Cardiac muscle cell (in vitro differentiated cells and primary cell): ENCODE measurements at regions not wholly inside any gene's neighbourhood (a gene's known extent, or its start where the extent isn't known, plus 50 kb on each side); places are given as distances from the start of the nearest gene placed in this dataset.

Experiments
- DNase-seq, 2 donors: peaks; one replicate each; pipeline versions ENCODE4 v3.0.0 to v3.0.0-alpha.2; 2010 to 2017; ENCODE audit warnings: low read depth in 1 of 2, low spot score in 1 of 2
- H3K27ac ChIP-seq: fragments of 200-600 bp; sonication (generic); 2 replicates; pipeline ENCODE4 v1.5.1; 2016
- H3K27me3 ChIP-seq: fragments of 200-600 bp; sonication (generic); 2 replicates; pipeline ENCODE4 v1.6.0; 2016; ENCODE audit warnings: control low read depth
- H3K36me3 ChIP-seq: fragments of 200-600 bp; sonication (generic); 2 replicates; pipeline ENCODE4 v1.5.1; 2016; ENCODE audit warnings: control low read depth
- H3K4me1 ChIP-seq: fragments of 200-600 bp; sonication (generic); 2 replicates; pipeline ENCODE4 v1.8.1; 2017; ENCODE audit warnings: low read depth, mild to moderate bottlenecking, mixed run types
- H3K4me3 ChIP-seq: fragments of 200-600 bp; sonication (generic); 2 replicates; pipeline ENCODE4 v1.5.1; 2016; ENCODE audit warnings: mild to moderate bottlenecking
- H3K9me3 ChIP-seq: fragments of 200-600 bp; sonication (generic); 2 replicates; pipeline ENCODE4 v1.5.1; 2017; ENCODE audit warnings: low read depth, mild to moderate bottlenecking, control low read depth
- CTCF ChIP-seq: IDR thresholded peaks from 2 replicates; pipeline ENCODE4 v1.5.1; 2012; ENCODE audit warnings: low read depth, mild to moderate bottlenecking, low read length

- Histone ChIP-seq H3K27ac (no peak overlapping the region), H3K4me3 (no peak overlapping the region), H3K4me1 (no peaks in the 10 kb centered on the region), H3K36me3 (no peaks in the 10 kb centered on the region), H3K9me3 (no peaks in the 10 kb centered on the region), H3K27me3 (no peaks in the 10 kb centered on the region)
- DNase-seq: no peak
- no peak for TF ChIP-seq CTCF
Measured at GRCh38 chr4:3715855-3716630, 50.1 kb upstream of the ADRA2C start.

GRCh38 chr4:3715061-3715854 lies 50.9 kb upstream of the ADRA2C start:
- no peak for TF ChIP-seq CTCF
- no peaks in the 10 kb centered on the region for H3K27me3 ChIP-seq
- H3K36me3 ChIP-seq: no peaks in the 10 kb centered on the region
- no peaks in the 10 kb centered on the region for H3K9me3 ChIP-seq
- no peak overlapping the region for H3K27ac ChIP-seq
- DNase-seq: no peak
- no peaks in the 10 kb centered on the region for H3K4me1 ChIP-seq
- no peak overlapping the region for H3K4me3 ChIP-seq

GRCh38 chr4:3714642-3715001 lies 51.6 kb upstream of the ADRA2C start:
- H3K4me1 ChIP-seq: no peaks in the 10 kb centered on the region
- H3K36me3 ChIP-seq: no peaks in the 10 kb centered on the region
- H3K4me3 ChIP-seq: no peak overlapping the region
- H3K27ac ChIP-seq: no peak overlapping the region
- H3K9me3 ChIP-seq: no peaks in the 10 kb centered on the region
- TF ChIP-seq CTCF: no peak
- DNase-seq: no peak
- H3K27me3 ChIP-seq: no peaks in the 10 kb centered on the region

GRCh38 chr4:3713817-3714641 lies 52.2 kb upstream of the ADRA2C start:
- Histone ChIP-seq H3K4me3 (no peak overlapping the region), H3K27ac (no peak overlapping the region), H3K9me3 (no peaks in the 10 kb centered on the region), H3K27me3 (no peaks in the 10 kb centered on the region), H3K36me3 (no peaks in the 10 kb centered on the region), H3K4me1 (no peaks in the 10 kb centered on the region)
- no peak for TF ChIP-seq CTCF
- no peak for DNase-seq

GRCh38 chr4:3713346-3713745 lies 52.8 kb upstream of the ADRA2C start:
- DNase-seq: no peak
- TF ChIP-seq CTCF: no peak
- Histone ChIP-seq H3K27ac (no peak overlapping the region), H3K4me3 (no peak overlapping the region), H3K4me1 (no peaks in the 10 kb centered on the region), H3K36me3 (no peaks in the 10 kb centered on the region), H3K27me3 (no peaks in the 10 kb centered on the region), H3K9me3 (no peaks in the 10 kb centered on the region)
